ENCODE measurements at regions not wholly inside any gene's neighbourhood (a gene's known extent, or its start where the extent isn't known, plus 50 kb on each side); places are given as distances from the start of the nearest gene placed in this dataset.

- ATAC-seq, result no peak
- Histone ChIP-seq H3K79me2 (ENCODE audit: insufficient read depth, low read length) (no peaks in the 10 kb centered on the region), H3K4me1 (ENCODE audit: control insufficient read depth in 1 of 2, insufficient read depth in 2 of 2, low read length in 2 of 2) (no peaks in the 10 kb centered on the region), H2AFZ (ENCODE audit: low read depth, low read length, poor library complexity, severe bottlenecking) (no peak overlapping the region), H3K4me3 (replicated peaks in 1 of 2; ENCODE audit: low read depth in 1 of 2, low read length in 2 of 2) (no peak overlapping the region), H3K27me3 (ENCODE audit: insufficient read depth, low read length) (no peaks in the 10 kb centered on the region), H3K36me3 (ENCODE audit: control insufficient read depth in 1 of 2, insufficient read depth in 2 of 2, low read length in 2 of 2) (no peaks in the 10 kb centered on the region), H3K9me2 (ENCODE audit: insufficient read depth) (no peaks in the 10 kb centered on the region), H3K9me3 (ENCODE audit: control insufficient read depth in 1 of 2, insufficient read depth in 1 of 2, low read depth in 1 of 2, low read length in 2 of 2) (no peaks in the 10 kb centered on the region), H3K27ac (ENCODE audit: low read depth, low read length) (no peak overlapping the region), H3K9ac (ENCODE audit: low read length) (no peak overlapping the region), H4K20me1 (ENCODE audit: insufficient read depth) (no peaks in the 10 kb centered on the region; the same call in 1 of the 2 replicates), H3K4me2 (ENCODE audit: low read length) (no peak overlapping the region)
- POLR2A ChIA-PET, result no interaction called here
- intact Hi-C loops (cut with micrococcal nuclease), result no loop called here
- BruUV-seq (replicated peaks), result no TSS peak
- CTCF ChIA-PET, result no interaction called here
- no peak for DNase-seq (ENCODE audit: low read depth, low spot score)
- RAD21 ChIA-PET (ENCODE audit: low non-redundant PET in 1 of 2, low total read pairs in 2 of 2, uncharacterized antibody in 2 of 2, unreplicated experiment in 2 of 2), result no interaction called here
- TF ChIP-seq SIN3A (IDR thresholded peaks at IDR 0.05; ENCODE audit: low read depth) (no peak), MAX (IDR thresholded peaks at IDR 0.05) (no peak), TCF7L2 (IDR thresholded peaks at IDR 0.05; ENCODE audit: borderline replicate concordance, extremely low read depth, insufficient read depth, insufficient read length) (no peak), CTCF (IDR thresholded peaks at IDR 0.05 in 2 of 3, conservative IDR thresholded peaks at IDR 0.05 in 1 of 3; ENCODE audit: borderline replicate concordance in 1 of 3, insufficient read depth in 1 of 3, low read depth in 2 of 3, low read length in 2 of 3) (no peak), CBX3 (IDR thresholded peaks at IDR 0.05; ENCODE audit: low read depth) (no peak), RAD21 (IDR thresholded peaks at IDR 0.05; ENCODE audit: low read depth) (no peak), YY1 (IDR thresholded peaks at IDR 0.05; ENCODE audit: extremely low read depth, insufficient replicate concordance, low read depth, low read length) (no peak), SRF (IDR thresholded peaks at IDR 0.05; ENCODE audit: low read depth) (no peak), REST (IDR thresholded peaks at IDR 0.05; ENCODE audit: low read depth) (no peak), ELF1 (IDR thresholded peaks at IDR 0.05; ENCODE audit: borderline replicate concordance, low read depth) (no peak), SP1 (IDR thresholded peaks at IDR 0.05; ENCODE audit: low read depth) (no peak), EGR1 (IDR thresholded peaks at IDR 0.05; ENCODE audit: low read depth) (no peak), EZH2phosphoT487 (IDR thresholded peaks at IDR 0.05; ENCODE audit: borderline replicate concordance) (no peak), FOSL1 (IDR thresholded peaks at IDR 0.05; ENCODE audit: low read depth) (no peak), ATF3 (IDR thresholded peaks at IDR 0.05) (no peak), POLR2AphosphoS5 (IDR thresholded peaks at IDR 0.05; ENCODE audit: low read depth, low read length) (no peak)
Measured at GRCh38 chr9:30507166-30507565, 1877.3 kb upstream of the ACO1 start.
